Fibroblast of lung (primary cell): ENCODE measurements at regions not wholly inside any gene's neighbourhood (a gene's known extent, or its start where the extent isn't known, plus 50 kb on each side); places are given as distances from the start of the nearest gene placed in this dataset.

Source experiments
- EZH2 ChIP-seq: IDR thresholded peaks from 2 replicates; pipeline ENCODE4 v1.5.1; 2012; ENCODE audit warnings: low read length, control low read depth, mild to moderate bottlenecking; ENCODE audit errors: missing control alignments
- TF ChIP-seq, protein P1 (sequence below), 2 donors: IDR thresholded peaks in 1 of 2; conservative IDR thresholded peaks in 1 of 2; 1 replicate in 1 of 2; 2 replicates in 1 of 2; pipeline ENCODE4 v1.5.1; 2011 to 2012; ENCODE audit warnings: low read length in 2 of 2, control low read depth in 1 of 2, inconsistent platforms in 1 of 2, low read depth in 1 of 2, mild to moderate bottlenecking in 1 of 2

GRCh38 chr6:168959696-168960095 lies 293.9 kb downstream of the THBS2 start:
- TF ChIP-seq, protein P1, sequence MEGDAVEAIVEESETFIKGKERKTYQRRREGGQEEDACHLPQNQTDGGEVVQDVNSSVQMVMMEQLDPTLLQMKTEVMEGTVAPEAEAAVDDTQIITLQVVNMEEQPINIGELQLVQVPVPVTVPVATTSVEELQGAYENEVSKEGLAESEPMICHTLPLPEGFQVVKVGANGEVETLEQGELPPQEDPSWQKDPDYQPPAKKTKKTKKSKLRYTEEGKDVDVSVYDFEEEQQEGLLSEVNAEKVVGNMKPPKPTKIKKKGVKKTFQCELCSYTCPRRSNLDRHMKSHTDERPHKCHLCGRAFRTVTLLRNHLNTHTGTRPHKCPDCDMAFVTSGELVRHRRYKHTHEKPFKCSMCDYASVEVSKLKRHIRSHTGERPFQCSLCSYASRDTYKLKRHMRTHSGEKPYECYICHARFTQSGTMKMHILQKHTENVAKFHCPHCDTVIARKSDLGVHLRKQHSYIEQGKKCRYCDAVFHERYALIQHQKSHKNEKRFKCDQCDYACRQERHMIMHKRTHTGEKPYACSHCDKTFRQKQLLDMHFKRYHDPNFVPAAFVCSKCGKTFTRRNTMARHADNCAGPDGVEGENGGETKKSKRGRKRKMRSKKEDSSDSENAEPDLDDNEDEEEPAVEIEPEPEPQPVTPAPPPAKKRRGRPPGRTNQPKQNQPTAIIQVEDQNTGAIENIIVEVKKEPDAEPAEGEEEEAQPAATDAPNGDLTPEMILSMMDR (conservative IDR thresholded peaks at IDR 0.05 in 1 of 2, IDR thresholded peaks at IDR 0.05 in 1 of 2; ENCODE audit: low read depth in 1 of 2, low read length in 2 of 2) = no peak
- TF ChIP-seq EZH2 = no peak
